HG02798 (cell line): ENCODE measurements at regions not wholly inside any gene's neighbourhood (a gene's known extent, or its start where the extent isn't known, plus 50 kb on each side); places are given as distances from the start of the nearest gene placed in this dataset.

Experiments
- ATAC-seq: cut with Tn5 transposase; IDR thresholded peaks from one replicate; pipeline ENCODE4 v1.9.1; 2021; ENCODE audit warnings: mild to moderate bottlenecking; ENCODE audit not compliant: unreplicated experiment, poor library complexity

- no peak for ATAC-seq
Observed at GRCh38 chr1:69401879-69402278, 165.8 kb upstream of the LRRC7 start.

GRCh38 chr1:69403756-69404320, 163.9 kb upstream of the LRRC7 start:
- no peak for ATAC-seq

- no peak for ATAC-seq
Observed at GRCh38 chr1:69404486-69404885, 163.2 kb upstream of the LRRC7 start.

GRCh38 chr1:69406244-69406643, 161.5 kb upstream of the LRRC7 start:
- no peak for ATAC-seq

- no peak for ATAC-seq
Observed at GRCh38 chr1:69409731-69410456, 157.8 kb upstream of the LRRC7 start.

GRCh38 chr1:69410457-69410850, 157.3 kb upstream of the LRRC7 start:
- no peak for ATAC-seq

GRCh38 chr1:69410893-69411292, 156.8 kb upstream of the LRRC7 start:
- no peak for ATAC-seq

- ATAC-seq, result no peak
Observed at GRCh38 chr1:69411617-69412016, 156.1 kb upstream of the LRRC7 start.

GRCh38 chr1:69413129-69413528, 154.6 kb upstream of the LRRC7 start:
- ATAC-seq, result no peak

GRCh38 chr1:69414574-69414973, 153.1 kb upstream of the LRRC7 start:
- ATAC-seq, result no peak

- no peak for ATAC-seq
Observed at GRCh38 chr1:69421286-69421685, 146.4 kb upstream of the LRRC7 start.

GRCh38 chr1:69425871-69426270, 141.9 kb upstream of the LRRC7 start:
- ATAC-seq, result no peak

GRCh38 chr1:69426401-69426800, 141.3 kb upstream of the LRRC7 start:
- no peak for ATAC-seq

- no peak for ATAC-seq
Observed at GRCh38 chr1:69433073-69433472, 134.6 kb upstream of the LRRC7 start.

GRCh38 chr1:69436151-69436550, 131.6 kb upstream of the LRRC7 start:
- no peak for ATAC-seq

- ATAC-seq, result no peak
Observed at GRCh38 chr1:69438056-69438795, 129.5 kb upstream of the LRRC7 start.

- ATAC-seq, result no peak
Observed at GRCh38 chr1:69441496-69441895, 126.2 kb upstream of the LRRC7 start.

- ATAC-seq, result no peak
Observed at GRCh38 chr1:69451196-69451595, 116.5 kb upstream of the LRRC7 start.

GRCh38 chr1:69455718-69456117, 112.0 kb upstream of the LRRC7 start:
- ATAC-seq, result no peak

GRCh38 chr1:69459244-69459643, 108.5 kb upstream of the LRRC7 start:
- ATAC-seq, result no peak

GRCh38 chr1:69475021-69475420, 92.7 kb upstream of the LRRC7 start:
- ATAC-seq, result no peak

GRCh38 chr1:69479734-69480133, 88.0 kb upstream of the LRRC7 start:
- no peak for ATAC-seq
